ENCODE measurements at regions not wholly inside any gene's neighbourhood (a gene's known extent, or its start where the extent isn't known, plus 50 kb on each side); places are given as distances from the start of the nearest gene placed in this dataset.

DNA sequence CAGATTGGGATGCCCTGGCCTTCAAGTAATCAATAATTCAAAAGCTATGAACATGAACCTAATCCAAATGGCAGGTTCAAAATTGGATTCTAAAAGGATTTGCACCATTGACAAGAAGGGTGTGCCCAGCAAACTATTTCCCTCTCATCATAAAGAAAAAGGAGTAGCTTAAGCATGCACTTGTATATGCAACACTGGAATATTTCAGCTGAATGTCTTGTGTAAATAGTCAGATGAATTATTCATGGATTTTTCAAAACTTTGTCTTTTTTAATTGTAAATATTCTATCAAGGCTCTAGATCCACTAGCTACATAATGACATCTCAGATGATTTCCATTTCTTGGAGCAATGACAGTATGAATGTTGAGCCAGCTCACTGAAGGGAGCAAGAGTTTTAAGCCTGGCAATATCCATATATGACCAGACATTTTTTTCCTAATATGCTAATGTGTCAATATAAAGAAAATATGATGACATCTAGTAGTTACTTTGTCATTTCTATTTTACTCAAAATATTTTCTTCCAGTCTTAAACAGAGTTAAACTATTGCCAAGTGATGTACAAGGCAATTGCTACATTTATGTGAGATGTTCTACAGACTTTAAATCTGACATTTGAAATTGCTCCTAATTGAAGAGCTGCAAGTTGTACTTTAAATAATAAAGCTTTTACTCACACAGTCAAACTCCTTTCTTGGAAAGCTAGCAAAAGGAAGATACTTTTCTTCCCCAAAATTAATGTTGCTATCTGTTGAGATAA is 230.5 kb upstream of the AGTR1 start:
- no peak overlapping the region for H3K27ac ChIP-seq (ENCODE audit: low read depth, low read length)
- no peaks in the 10 kb centered on the region for H3K27me3 ChIP-seq (ENCODE audit: control insufficient read depth, insufficient read depth, low read length, poor library complexity, severe bottlenecking)
- no peak for DNase-seq
- Mint-ChIP-seq H3K4me1 (peaks cover 15% of the 10 kb centered on the region), H3K36me3 (ENCODE audit: low read depth) (no peaks in the 10 kb centered on the region), H3K27me3 (ENCODE audit: insufficient read depth) (no peaks in the 10 kb centered on the region), H3K27ac (no peak overlapping the region), H3K9me3 (peaks cover 3% of the 10 kb centered on the region), H3K4me3 (no peak overlapping the region)
- peaks cover 8% of the 10 kb centered on the region for H3K4me1 ChIP-seq (ENCODE audit: control insufficient read depth, insufficient read depth, low read length)
- no peaks in the 10 kb centered on the region for H3K9me3 ChIP-seq (ENCODE audit: control insufficient read depth, low read length)
- TF ChIP-seq, protein P1, sequence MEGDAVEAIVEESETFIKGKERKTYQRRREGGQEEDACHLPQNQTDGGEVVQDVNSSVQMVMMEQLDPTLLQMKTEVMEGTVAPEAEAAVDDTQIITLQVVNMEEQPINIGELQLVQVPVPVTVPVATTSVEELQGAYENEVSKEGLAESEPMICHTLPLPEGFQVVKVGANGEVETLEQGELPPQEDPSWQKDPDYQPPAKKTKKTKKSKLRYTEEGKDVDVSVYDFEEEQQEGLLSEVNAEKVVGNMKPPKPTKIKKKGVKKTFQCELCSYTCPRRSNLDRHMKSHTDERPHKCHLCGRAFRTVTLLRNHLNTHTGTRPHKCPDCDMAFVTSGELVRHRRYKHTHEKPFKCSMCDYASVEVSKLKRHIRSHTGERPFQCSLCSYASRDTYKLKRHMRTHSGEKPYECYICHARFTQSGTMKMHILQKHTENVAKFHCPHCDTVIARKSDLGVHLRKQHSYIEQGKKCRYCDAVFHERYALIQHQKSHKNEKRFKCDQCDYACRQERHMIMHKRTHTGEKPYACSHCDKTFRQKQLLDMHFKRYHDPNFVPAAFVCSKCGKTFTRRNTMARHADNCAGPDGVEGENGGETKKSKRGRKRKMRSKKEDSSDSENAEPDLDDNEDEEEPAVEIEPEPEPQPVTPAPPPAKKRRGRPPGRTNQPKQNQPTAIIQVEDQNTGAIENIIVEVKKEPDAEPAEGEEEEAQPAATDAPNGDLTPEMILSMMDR (conservative IDR thresholded peaks at IDR 0.05): no peak
- no peak overlapping the region for H3K4me3 ChIP-seq (ENCODE audit: low read length)
- H3K9ac ChIP-seq (ENCODE audit: extremely low read depth, low read length, poor library complexity, severe bottlenecking): no peak overlapping the region
- H3K36me3 ChIP-seq (ENCODE audit: control insufficient read depth, insufficient read depth, low read length): no peaks in the 10 kb centered on the region

DNA sequence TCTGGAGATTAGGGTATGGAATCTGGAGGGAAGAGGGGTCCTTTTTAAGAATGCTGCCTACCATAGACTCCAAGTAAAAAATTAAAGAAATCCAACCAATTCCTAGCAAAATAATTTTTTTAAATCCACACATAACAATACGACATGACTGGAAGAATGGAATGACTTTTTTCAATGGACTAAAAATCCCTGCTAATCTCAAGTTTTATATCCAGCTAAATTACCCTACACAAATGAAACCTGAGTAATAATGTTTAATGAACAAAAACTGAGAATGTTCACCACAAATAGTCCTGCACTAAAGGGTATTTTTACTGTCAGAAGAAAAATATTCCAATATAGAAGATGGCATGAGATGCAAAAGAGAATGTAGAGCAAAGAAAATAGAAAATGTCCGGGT is 220.3 kb upstream of the AGTR1 start:
- H3K4me3 Mint-ChIP-seq: no peak overlapping the region
- no peak overlapping the region for H3K27ac Mint-ChIP-seq
- H3K27me3 Mint-ChIP-seq (ENCODE audit: insufficient read depth): no peaks in the 10 kb centered on the region
- peaks cover 20% of the 10 kb centered on the region for H3K9me3 Mint-ChIP-seq
- peaks cover 12% of the 10 kb centered on the region for H3K4me1 Mint-ChIP-seq
- no peak for DNase-seq
- Histone ChIP-seq H3K27ac (ENCODE audit: low read depth, low read length) (no peak overlapping the region), H3K36me3 (ENCODE audit: control insufficient read depth, insufficient read depth, low read length) (no peaks in the 10 kb centered on the region), H3K27me3 (ENCODE audit: control insufficient read depth, insufficient read depth, low read length, poor library complexity, severe bottlenecking) (no peaks in the 10 kb centered on the region), H3K9me3 (ENCODE audit: control insufficient read depth, low read length) (peaks cover 13% of the 10 kb centered on the region), H3K4me3 (ENCODE audit: low read length) (no peak overlapping the region), H3K4me1 (ENCODE audit: control insufficient read depth, insufficient read depth, low read length) (peaks cover 7% of the 10 kb centered on the region), H3K9ac (ENCODE audit: extremely low read depth, low read length, poor library complexity, severe bottlenecking) (no peak overlapping the region)
- no peaks in the 10 kb centered on the region for H3K36me3 Mint-ChIP-seq (ENCODE audit: low read depth)
- TF ChIP-seq, protein P1 (conservative IDR thresholded peaks at IDR 0.05): no peak
- WGBS, 2 experiments (ENCODE audit: insufficient coverage in 1 of 2, insufficient read length in 1 of 2): 89% methylated on average over 2 of the region's 2 CpGs; no CpG with 5 or more reads in 1 of the 2 experiments

DNA sequence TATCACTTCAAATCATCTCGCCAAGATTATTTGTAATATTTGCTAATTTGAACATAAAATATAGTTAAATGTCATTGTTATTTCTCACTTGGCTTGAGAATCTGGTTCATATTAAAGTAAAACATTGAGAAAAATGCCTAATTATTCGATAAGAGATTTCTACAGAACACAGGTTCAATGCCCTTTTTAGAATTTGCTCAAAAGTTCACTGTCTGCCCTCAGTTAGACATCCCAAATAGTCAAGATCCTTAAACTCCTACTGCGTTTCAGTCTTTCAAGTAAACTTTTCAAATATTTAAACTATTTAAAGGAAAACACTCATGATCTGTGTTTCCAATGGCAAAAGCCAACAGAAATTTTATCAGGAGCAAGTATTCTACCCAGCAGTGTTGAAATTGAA is 204.1 kb upstream of the AGTR1 start:
- Histone ChIP-seq H3K36me3 (ENCODE audit: control insufficient read depth, insufficient read depth, low read length) (no peaks in the 10 kb centered on the region), H3K4me3 (ENCODE audit: low read length) (no peak overlapping the region), H3K9ac (ENCODE audit: extremely low read depth, low read length, poor library complexity, severe bottlenecking) (no peak overlapping the region), H3K4me1 (ENCODE audit: control insufficient read depth, insufficient read depth, low read length) (peaks cover 2% of the 10 kb centered on the region), H3K27ac (ENCODE audit: low read depth, low read length) (no peak overlapping the region), H3K27me3 (ENCODE audit: control insufficient read depth, insufficient read depth, low read length, poor library complexity, severe bottlenecking) (no peaks in the 10 kb centered on the region), H3K9me3 (ENCODE audit: control insufficient read depth, low read length) (peaks cover 7% of the 10 kb centered on the region)
- no peak for DNase-seq
- H3K9me3 Mint-ChIP-seq: no peaks in the 10 kb centered on the region
- TF ChIP-seq, protein P1 (conservative IDR thresholded peaks at IDR 0.05): no peak
- H3K27ac Mint-ChIP-seq: no peak overlapping the region
- no peaks in the 10 kb centered on the region for H3K27me3 Mint-ChIP-seq (ENCODE audit: insufficient read depth)
- WGBS, 2 experiments (ENCODE audit: insufficient coverage in 1 of 2, insufficient read length in 1 of 2): 86 to 91% methylated on average over 1 to 2 of the region's 3 CpGs
- no peaks in the 10 kb centered on the region for H3K36me3 Mint-ChIP-seq (ENCODE audit: low read depth)
- H3K4me1 Mint-ChIP-seq: peaks cover 8% of the 10 kb centered on the region
- no peak overlapping the region for H3K4me3 Mint-ChIP-seq
